ENCODE measurements at regions not wholly inside any gene's neighbourhood (a gene's known extent, or its start where the extent isn't known, plus 50 kb on each side); places are given as distances from the start of the nearest gene placed in this dataset.
"Not testable (repeated sequence)": the region's sequence is repeated elsewhere in the genome, so short reads cannot be mapped to it uniquely, and the experiment has no call there.

- no peak for DNase-seq (ENCODE audit: low read depth)
Measured at GRCh38 chr18:59848002-59848401, 51.8 kb upstream of the PMAIP1 start.

- DNase-seq (ENCODE audit: low read depth): not testable (repeated sequence)
Measured at GRCh38 chr18:59847491-59847846, 52.3 kb upstream of the PMAIP1 start.

DNA sequence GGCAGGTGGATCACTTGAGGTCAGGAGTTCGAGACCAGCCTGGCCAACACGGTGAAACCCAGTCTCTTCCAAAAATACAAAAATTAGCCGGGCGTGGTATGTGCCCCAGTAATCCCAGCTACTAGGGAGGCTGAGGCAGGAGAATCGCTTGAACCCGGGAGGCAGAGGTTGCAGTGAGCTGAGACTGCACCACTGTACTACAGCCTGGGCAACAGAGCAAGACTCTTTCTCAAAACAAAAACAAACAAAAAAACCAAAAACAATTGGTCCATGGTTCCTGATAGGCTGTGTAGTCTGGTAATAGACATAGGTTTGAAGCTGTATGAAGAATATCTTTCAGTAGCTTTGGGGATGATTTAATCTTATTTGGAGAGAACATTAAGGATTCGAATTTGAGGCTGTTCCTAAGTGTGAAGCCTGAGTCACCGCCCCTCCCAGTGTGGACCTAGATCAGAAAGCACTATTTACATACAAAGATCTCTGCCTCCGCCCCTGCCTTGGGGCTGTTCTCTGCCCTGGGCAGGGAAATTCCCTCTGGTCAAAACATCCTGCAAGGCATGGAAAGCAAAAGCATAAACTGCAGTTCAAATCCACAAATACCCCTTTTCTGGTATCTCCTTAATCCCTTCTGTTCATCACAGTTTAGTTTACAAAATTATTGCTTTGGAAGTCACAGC is 52.8 kb upstream of the PMAIP1 start:
- DNase-seq (ENCODE audit: low read depth): no peak

DNA sequence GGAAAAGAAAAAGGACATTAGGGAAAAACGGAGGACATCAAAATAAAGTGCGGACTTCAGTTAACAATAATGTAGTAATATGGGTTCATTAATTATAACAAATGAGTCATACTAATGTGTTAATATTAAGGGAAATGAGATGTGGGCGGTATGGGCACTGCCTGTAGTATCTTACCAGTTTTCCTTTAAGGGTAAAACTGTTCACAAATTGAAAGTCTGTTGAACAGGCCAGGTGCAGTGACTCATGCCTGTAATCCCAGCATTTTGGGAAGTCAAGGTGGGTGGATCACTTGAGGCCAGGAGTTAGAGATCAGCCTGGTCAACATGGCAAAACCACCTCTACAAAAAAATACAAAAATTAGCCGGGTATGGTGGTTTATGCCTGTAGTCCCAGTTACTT is 56.8 kb upstream of the PMAIP1 start:
- DNase-seq (ENCODE audit: low read depth): no peak

GRCh38 chr18:59839931-59840685 is 59.7 kb upstream of the PMAIP1 start:
- no peak for DNase-seq (ENCODE audit: low read depth)

DNA sequence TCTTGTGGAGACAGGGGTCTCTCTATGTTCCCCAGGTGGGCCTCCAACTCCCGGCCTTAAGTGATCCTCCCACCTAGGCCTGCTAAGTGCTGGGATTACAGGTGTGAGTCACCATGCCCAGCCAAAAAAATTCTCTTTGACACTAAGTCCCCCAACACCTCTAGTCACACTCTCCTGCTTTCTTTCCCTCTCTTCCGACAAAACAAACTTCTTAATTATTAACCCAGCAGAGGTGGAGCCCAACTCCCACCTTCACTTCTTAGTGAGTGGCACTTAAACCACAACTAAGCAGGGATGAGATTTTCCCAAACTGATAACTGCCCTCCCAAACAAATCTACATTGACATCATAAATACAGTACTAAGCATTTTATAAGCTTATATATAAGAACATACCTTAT is 60.5 kb upstream of the PMAIP1 start:
- no peak for DNase-seq (ENCODE audit: low read depth)

DNA sequence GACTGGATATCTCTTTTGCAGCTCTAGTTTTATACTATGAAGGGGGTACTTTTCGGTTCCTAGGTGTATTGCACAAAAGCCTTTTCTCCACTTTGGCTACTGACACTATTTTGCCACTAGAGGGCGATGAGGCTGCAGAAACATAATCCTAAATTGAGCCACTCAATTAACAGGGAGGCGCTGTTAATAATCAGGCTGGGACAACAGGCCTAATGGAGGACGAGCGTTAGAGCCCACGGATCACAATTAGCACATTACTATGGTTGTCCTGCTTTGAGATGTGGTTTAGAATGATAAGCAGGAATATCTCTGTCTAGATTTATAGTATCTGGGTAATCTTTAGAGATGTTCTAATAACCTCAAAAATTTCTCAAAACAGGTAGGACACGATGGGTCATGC is 62.2 kb upstream of the PMAIP1 start:
- peak; percentile 31 for DNase-seq (ENCODE audit: low read depth)

GRCh38 chr18:59835605-59836379 is 64.0 kb upstream of the PMAIP1 start:
- no peak for DNase-seq (ENCODE audit: low read depth)

GRCh38 chr18:59834267-59834666 is 65.5 kb upstream of the PMAIP1 start:
- DNase-seq (ENCODE audit: low read depth): no peak

DNA sequence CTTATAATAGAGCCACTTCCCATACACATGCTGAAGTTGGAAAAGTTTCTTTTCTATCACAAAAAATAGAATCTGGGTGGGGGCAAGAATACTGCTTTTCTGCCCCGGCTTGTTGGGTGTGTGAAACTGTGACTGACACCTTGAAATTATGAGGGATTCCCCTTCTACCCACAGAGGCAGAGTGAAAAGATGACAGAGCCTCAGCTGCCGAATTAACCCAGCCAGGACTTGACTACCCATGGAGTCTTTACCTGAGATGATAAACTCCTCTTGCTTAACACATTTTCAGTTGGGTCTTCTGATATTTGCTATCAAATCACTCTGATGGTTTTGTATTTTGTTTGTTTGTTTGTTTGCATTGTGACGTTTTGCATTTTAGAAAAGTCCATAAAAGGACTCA is 66.0 kb upstream of the PMAIP1 start:
- no peak for DNase-seq (ENCODE audit: low read depth)

DNA sequence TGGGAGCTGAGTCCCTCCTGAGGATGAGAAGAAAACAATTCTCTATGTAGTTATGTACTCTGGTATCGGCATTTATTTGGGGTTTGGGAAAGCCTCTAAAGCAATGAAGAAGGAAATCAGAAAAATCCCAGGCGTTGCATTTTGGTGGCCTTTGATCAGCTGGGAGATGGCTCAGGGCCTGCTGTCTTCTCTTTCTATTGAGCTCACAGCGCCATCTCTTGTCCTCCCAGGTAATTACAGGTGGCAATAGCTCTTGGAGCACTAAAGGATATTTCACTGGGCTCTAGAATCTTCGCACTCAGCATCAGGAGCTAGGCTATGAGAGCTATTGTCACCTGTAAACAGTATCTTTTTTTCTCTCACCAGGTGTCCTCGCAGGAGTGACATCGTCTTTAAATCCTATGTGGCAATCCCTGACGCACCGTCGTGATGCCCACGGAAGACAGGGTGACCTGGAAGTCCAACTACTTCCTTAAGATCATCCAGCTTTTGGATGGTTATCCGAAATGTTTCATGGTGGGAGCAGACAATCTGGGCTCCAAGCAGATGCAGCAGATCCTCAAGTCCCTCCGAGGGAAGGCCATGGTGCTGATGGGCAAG is 76.1 kb upstream of the PMAIP1 start:
- peak; percentile 53 for DNase-seq (ENCODE audit: low read depth)

DNA sequence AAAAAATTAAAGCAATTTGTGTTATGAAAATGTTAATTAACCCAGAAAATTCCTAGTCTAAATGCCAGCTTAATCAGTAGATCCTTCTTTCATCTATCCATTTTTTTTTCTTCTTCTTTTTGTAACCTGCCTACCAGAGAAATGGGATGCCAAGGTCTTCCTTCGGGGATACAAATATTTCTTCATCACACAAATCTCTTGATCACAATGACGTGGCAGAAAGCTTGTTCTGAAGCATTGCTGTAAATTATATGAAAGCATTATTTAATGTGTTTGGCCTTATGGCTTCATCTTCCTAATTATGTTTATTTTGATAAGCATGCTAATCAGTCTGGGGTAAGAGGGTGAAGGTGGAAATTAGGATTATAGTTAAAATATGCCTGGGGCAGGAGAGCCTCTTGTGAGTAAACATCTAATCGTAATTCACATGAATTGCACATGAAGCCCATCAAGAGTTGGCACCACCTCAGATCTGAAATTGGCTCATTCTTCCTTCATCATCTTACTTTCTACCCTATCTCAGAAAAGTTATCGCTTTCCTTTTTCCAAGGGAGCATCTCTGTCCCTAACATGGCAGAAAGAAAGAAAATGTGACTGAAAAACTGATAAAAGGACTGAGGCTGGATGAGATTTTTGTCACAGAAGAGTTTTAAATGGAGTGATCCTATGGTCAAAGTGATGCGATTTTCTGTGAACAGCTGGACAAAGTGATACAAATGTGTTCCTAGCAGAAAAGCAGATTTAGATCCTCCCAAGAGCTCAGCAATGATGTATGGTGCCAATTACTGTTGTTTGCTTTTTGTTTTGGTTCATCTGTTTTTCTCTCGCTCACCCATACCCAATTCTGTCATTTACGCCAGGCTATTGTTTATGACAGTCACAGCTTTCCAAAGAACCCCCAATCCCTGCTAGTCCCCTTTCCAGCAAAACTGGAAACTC is 76.9 kb upstream of the PMAIP1 start:
- no peak for DNase-seq (ENCODE audit: low read depth)

DNA sequence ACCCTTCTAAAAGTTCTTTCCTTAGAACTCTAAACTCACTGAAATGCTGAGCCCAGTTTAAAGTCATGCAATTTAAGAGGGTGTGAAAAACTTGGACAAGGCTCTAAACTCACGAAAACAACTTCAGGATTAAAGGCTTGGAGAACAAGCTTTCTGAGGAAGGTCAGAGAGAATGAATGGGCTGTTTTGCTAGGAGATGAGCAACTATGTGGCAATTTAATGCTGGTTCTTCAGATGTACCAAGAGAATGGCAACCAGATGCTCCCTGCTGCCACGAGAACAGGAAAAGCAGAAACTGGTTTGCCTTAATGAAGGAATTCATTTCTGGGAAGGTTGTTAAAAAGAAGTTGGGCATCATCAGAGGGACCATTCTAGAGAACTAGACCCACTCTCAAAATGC is 77.8 kb upstream of the PMAIP1 start:
- DNase-seq (ENCODE audit: low read depth): peak; percentile 11

DNA sequence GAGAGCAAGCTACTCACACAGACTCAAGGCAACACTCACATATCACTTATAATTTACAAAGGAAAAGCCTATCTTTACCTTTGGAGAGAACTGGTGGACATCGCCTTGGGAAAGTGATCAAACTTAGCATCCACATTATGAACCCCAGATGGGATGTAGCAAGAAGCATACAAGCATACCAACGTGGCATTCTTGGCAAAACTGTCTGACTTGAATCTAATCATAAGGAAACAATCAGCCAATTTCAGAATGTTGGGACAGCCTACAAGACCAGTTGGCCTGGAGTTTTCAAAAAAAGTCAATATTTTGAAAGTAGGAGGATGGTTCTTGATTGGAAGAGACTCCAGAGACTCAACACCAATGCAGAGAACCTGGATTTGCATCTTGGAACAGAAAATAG is 79.1 kb upstream of the PMAIP1 start:
- DNase-seq (ENCODE audit: low read depth): peak; percentile 39

GRCh38 chr18:59818769-59819168 is 81.0 kb upstream of the PMAIP1 start:
- no peak for DNase-seq (ENCODE audit: low read depth)

GRCh38 chr18:59814891-59815290 is 84.9 kb upstream of the PMAIP1 start:
- peak; percentile 82 for DNase-seq (ENCODE audit: low read depth)

DNA sequence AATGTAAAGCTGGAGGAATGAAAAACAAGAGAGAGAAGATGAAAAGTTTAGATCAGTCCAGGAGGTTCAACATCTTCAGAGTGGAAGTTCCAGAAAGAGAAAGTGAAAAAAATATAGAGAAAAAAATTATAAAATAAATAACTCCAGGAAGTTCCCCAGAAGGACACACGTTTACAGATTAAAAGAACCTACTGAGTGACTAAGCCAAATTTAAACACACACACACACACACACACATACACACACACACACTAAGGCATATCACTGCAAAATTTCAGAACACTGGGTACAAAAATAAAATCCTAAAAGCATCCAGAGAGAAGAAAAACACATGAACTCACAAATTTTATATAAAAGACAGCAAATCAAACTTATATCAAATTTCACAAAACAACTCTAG is 85.9 kb upstream of the PMAIP1 start:
- DNase-seq (ENCODE audit: low read depth): no peak

GRCh38 chr18:59810735-59811520 is 88.9 kb upstream of the PMAIP1 start:
- DNase-seq (ENCODE audit: low read depth): no peak

DNA sequence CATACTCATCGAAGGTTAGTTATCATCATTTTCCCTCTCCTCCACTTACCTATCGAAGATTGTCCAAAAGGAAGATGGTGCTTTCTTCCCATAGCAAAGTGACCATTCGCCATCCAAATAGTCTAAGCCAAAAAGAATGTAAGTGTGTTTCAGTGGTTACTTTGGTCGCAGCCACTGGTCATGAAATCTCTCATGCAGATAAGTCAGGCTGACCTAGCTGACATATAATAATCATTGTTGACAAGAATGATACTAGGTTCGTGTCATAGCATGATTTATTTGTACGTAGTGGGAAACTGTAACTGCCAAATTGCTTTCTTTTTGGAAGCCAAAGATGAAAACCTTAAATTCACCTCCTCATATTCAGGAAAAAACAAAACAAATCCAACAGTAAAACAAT is 89.6 kb upstream of the PMAIP1 start:
- no peak for DNase-seq (ENCODE audit: low read depth)

- DNase-seq (ENCODE audit: low read depth): no peak
Measured at GRCh38 chr18:59802031-59802430, 97.8 kb upstream of the PMAIP1 start.

GRCh38 chr18:59801576-59801975 is 98.2 kb upstream of the PMAIP1 start:
- no peak for DNase-seq (ENCODE audit: low read depth)

Data from HS-5 (cell line).